AML-193 (cell line): ENCODE measurements at regions not wholly inside any gene's neighbourhood (a gene's known extent, or its start where the extent isn't known, plus 50 kb on each side); places are given as distances from the start of the nearest gene placed in this dataset.

ENCODE experiments used
- DNase-seq, 2 experiments: peaks; one replicate each; lab custom pipeline; 2025; lab: John Stamatoyannopoulos, UW

DNA sequence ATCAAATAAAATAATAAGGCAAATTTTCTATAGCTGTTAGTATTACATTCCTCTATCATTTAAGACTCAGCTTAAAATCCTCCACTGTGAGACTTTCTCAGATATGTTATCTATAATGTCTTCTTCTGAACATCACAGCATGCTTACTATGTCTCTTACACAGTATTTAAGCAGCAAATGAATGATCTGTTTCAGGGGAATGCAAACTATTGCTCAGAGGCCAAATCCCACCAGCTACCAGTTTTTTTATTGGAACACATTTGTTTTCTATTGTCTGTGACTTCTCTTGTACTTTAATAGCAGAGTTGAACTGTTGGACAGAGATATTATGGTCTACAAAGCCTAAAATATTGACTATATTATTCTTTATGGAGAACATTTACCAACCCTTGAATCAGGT is 59.6 kb downstream of the C3orf38 start:
- DNase-seq: no peak

DNA sequence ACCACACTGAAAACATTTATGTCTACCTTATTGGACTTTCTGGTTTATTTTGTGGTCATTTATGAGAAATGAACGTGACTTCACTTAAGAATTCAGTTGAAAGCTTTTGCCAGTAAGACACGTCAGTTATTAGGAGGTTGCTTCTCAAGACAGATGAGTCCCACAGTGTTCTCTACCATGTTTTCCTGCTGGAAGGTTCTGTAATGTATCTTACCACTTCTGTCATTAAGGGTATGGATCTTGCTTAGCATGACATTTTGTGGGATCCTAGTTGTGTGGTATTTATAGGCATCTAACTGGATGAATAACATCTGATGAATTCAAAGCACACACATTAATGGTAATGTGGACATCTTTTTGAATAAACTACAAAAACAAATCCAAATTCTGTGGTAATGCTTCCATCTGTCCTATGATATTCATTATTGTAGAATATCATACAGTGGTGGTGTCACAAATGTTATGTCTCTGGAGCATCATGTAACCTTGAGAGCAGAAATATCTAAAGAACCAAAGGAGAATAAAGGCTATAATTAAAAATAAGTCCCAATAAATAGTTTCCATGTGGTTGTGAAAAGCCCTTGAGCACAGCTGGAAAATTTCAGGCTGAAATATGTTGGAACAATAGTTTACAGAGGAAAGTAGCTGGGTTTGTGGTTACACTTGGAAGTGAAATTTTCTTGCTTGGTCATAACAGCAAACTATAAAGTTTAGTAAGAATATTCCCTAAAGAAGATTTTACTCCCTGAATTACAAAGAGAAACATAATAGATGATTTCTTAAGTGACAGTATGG is 61.5 kb downstream of the C3orf38 start:
- DNase-seq: no peak

DNA sequence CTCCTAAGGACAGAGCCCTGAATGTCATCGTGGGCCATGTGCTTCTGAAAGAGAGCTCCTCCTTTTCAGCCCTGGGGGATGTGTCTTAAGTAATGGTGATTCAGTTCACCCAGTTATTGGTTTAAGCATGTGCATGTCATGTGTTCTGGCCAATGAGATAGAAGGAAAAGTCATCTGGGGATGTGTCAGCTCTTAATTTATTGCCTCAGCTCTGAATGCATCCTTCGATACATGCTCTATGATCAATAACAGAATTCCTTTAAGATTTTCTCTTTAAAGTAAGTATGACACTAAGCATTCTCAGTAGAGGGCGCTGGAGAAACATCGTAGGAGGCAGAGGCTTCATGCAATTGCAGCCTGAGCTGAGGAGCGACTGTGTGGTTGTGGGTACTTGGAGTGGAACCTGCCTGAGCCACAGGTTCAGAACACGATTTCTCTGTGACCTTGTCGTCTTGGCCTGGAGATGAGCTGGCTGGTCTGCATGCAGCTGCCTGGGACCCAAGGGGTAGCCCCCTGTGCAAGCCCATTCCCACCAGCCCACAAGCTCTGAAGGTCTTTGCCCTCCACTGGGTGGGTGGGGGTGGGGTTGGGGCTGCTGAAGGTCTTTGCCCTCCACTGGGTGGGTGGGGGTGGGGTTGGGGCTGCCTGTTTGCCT is 69.5 kb downstream of the C3orf38 start:
- DNase-seq: peak; percentile 50 to 70

DNA sequence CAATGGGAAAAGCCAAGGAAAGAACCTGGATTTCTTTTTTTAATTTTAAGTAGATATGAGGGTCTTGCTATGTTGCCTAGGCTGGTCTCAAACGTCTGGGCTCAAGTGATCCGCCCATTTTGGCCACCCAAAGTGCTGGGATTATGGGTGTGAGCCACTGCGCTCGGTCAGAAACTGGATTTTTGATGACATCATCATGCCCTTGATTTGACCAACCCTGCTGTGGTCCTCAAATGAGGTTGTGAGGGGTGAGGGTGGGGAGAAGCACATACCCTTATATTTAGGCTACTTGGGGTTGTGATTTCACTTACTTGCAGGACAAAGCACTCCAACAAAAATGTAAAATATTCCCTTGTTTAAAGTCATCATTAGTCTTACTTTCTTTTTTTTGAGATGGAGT is 70.4 kb downstream of the C3orf38 start:
- DNase-seq: no peak

DNA sequence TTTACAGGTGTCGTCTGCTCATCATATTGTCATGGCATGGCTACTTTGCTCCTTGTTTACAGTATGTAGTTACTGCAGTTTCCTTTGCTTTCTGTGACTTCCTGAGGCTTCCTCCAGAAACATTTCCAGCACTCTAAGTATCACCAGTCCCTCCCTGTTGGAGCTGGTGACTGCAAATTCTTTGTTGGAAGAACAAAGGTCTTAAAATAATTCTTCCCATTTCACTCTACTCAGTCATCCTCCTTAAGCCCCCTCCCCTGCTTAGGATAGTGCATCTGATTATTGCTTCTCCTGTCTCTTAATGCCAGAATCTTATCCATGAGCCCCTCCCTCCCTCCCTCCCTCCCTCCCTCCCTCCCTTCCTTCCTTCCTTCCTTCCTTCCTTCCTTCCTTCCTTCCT is 72.0 kb downstream of the C3orf38 start:
- DNase-seq: no peak

DNA sequence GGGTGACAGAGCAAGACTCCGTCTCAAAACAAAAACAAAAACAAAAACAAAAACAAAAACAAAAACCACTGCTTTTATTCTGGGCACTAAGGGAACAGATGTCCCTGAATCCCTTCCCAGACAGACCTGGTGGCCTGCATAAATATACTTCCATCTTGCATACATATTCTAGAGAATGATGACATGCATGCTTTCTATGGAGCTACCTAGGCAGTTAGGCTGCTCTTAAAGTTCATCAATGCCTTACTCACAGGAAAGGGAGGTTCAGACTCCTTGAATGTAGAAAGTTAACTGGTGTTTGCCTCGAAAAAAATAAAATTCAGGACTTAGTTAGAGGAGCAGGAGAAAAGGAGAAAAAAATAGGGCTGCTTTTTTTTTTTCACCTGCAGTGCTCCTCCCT is 72.6 kb downstream of the C3orf38 start:
- no peak for DNase-seq

DNA sequence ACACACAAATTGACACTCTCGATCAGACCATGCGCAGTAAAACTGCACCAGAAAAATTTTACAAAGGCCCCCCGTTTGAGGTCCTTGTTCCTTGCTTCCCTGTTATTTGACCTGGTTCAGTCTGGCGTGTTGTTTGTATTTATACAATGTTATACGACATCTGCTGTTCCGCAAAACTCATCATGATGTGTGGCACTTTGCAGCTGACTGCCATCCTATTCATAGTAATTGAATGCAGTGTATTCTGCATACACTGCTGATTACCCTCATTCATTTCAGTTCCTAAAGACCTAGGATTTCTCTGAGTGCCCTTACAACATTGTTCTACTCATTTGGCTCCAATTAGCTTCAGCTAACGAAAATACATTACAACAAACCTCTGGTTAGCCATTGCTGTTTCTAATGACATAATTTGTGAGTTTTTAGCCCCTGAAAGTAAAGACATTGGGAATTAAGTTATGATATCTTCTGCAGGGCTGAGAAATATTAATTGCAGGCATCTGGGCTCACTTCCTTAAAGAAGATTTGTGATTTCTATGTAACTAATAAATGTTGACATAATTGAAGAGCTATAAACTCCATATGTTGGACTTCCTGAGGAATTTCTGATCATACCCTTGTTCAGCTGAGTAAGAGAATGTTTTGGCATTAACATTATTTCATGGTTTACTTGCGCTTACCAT is 75.7 kb downstream of the C3orf38 start:
- no peak for DNase-seq

DNA sequence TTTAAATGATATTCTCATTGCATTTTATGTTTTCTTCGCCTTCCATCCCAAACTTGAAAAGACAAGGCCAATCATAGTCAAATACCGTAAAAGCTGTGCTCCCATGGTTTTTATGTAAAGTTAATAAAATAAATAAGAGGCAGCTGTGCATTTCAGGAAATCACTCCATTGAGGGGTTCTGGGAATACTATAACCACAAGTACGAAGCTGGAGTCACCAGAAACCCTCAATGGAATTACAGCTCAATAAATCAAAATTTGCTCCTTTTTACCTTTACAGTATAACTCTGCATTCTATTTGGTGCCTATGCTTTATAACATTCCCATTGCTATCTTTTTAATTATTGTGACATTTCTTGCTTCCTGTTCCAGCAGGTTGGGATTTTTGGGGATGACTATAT is 77.2 kb downstream of the C3orf38 start:
- DNase-seq: no peak

DNA sequence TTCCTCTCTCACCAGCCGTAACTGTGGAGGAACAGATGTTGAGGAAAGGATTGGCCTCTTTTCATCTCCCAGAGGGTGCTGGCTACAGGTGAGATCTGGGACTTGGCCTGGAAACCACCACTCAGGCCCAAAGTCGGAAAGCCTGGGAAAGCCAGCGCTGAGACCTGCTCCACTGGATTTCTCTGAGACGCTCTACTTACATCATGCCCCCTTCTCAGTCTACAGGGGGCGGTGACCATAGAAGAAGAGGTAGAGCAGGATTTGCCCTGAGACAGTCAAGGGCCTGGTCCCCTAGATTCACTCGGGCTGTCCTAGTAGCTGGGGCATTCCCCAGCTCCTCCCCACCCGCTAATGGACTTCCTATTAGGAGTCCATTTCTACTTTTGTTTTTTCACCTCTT is 80.9 kb downstream of the C3orf38 start:
- no peak for DNase-seq

DNA sequence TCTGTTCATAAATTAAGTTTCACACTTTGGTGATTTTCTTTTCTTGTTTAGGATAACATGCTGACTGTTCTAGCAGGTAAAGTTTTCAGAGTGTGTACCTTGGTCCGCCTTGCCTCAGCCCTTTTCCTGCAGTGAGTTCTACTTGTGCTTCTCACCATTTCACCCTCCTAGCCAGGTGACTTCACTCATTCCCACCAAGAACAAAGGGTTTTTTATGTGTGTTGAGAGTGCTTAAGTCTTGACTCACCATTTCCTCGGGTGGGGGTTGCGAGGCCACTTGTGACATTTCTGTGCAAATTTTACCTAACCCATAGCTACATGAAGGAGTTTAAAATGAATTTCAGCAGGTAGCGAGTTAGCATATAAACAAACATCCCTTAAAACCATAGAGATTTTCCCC is 81.4 kb downstream of the C3orf38 start:
- DNase-seq: no peak

DNA sequence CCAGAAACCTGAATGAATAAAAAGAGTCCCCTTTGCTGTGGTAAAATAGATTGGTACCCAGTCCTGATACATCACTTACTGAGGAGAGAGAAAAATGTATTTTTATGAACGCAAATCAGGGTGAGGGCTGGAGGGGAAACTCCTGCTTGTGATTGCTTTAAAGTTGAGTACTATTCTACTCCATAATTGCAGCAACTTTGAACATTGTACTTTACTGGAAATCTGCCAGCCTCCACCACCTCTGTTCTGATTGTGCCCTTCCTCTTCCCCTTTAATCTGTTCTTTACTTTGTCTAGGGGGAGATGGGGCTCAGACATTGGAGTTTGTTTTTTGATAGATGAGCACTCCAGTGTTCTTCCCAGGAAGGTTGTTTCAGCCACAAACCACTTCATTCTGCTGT is 81.9 kb downstream of the C3orf38 start:
- no peak for DNase-seq

DNA sequence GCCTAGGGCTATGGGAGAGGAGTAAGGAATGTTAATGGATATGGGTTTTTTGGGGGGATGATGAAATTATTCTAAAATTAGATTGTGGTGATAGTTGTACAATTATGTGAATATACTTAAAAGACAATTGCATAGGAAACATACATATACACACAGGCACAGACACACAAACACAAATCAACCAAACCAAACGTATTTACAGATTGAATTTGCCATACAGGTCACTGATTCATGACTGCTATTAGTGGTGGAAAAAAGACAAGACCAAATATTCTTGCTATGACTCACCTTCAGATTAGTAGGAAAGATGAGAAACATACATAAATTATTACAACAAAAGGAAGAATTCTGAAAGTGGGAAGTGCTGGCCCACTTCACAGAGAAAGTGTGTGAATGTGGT is 85.3 kb downstream of the C3orf38 start:
- DNase-seq: no peak

DNA sequence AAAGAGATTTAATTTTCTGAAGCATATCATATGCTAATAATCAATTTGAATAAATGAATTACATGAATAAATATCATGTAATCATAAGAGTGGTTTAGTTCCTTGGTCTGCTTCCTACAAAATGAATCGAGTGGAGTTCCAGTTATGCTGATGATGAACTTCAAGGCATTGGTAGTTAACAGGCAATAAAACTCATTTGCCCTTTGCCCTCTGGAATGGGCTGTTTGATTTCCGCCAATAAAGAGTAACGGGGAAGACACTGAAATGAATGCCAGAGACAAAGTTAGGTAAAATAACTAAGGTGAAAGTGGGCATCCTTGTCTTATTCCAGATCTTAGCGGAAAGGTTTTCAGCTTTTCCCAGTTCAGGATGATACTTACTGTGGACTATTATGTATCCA is 90.1 kb downstream of the C3orf38 start:
- no peak for DNase-seq

DNA sequence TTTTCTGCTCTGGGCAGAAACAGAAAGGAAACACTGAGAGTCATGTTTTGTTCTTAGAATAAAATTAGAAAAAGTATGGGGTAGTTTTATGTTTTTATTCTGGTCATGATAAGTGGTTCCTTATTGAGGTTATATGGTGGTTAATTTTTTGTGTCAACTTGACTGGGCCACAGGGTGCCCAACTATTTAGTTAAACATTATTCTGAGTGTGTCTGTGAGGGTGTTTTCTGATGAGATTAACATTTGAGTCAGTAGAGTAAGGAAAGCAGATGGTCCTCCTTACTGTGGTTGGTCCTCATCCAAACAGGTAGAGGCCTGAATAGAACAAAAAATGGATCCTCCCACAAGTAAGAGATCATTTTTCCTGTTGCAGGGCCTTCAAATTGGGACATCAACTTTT is 98.9 kb downstream of the C3orf38 start:
- no peak for DNase-seq

DNA sequence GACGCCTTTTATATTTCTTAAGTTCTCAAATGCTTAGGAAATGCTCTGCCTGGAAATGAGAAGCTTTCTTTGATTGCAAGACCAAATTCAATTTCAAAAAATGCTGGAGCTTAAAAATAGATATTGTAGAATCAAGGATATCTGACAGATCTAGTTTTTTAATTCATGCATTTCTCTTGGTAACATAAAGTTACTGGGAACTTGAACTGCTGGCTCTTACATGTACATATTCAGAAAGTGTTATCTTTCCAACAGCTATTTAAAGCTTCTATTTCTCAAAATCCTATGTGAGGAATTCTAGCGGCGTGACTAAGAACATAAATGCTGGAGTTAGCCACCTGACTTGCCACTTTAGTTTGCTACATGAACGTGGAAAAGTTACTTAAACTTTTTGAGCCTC is 109.3 kb downstream of the C3orf38 start:
- no peak for DNase-seq

DNA sequence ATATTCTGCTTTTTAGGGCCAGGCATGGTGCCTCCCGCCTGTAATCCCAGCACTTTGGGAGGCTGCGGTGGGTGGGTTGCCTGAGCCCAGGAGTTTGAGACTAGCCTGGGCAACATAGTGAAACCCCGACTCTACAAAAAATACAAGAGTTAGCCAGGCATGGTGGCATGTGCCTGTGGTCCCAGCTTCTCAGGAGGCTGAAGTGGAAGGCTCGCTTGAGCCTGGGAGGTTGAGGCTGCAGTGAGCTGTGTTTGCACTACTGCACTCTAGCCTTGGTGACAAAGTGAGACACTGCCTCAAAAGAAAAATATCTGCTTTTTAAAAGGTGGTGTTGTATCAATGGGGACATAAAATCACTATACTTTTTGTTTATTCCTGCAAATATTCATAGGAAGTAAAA is 112.8 kb downstream of the C3orf38 start:
- DNase-seq: no peak

DNA sequence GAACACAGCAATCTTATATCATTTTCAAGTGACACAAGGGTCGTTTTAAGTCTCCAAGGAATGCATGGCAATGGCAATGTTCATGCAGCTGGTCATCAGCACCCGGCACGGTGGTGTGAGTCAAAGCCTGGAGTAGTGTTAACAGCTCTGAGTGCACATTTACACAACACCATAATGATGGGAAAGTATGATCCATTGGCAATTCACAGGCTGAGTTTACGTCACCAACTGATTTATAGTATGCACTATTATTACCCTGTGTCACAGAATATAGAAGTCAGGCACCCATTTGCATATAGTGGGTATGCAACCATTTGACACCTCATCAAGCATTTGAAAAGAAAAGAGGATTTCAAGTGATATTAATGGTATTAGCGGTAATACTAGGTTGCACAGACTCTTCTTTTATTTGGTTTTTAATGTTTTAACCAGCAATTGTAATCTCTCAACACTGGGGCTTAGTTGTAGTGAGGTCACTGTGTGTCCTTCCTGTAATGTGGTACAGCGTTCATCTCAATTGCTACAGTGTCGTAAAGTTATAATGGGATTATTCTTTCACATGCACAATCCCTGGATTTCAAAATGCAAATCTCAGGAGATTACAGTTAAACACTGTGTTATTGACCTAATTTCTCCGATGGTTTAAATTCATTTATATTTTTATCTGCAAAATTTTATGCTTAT is 113.8 kb downstream of the C3orf38 start:
- DNase-seq: no peak

DNA sequence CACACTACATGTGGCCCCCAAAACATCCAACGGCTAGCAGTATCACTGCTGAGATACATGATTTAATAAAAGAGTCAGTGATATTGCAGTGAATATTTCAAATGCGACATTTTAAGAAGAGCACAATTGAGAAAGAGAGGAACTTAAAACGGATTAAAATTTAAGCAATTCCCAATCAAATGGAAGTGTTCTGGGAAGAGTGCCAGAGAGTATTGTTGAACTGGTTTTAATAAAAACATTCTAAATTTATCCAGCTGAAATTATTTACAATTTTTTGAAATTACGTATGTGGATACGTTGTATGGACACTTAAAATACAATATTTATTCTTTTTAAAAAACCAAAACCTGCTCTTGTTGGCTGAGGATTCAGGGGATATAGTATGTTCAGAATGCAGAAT is 117.7 kb downstream of the C3orf38 start:
- no peak for DNase-seq

DNA sequence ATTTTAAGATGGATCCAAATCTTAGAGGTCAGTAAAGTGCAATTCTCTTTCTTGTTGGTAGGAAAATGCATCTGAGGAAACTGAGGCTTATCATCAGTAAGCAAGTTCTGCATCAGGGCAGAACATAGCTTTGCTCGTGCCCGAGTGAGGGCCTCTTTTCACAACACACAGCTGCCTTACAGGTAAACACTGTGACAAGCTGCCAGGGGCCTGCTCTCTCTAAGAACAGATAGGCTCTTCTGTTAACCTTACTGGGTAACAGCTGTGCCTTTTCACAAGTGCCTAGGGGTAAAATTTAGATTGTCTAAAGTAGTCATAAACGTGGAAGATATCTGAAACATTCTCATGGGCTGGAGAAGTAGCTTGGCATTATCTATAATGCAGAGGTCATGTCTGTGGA is 118.1 kb downstream of the C3orf38 start:
- no peak for DNase-seq

DNA sequence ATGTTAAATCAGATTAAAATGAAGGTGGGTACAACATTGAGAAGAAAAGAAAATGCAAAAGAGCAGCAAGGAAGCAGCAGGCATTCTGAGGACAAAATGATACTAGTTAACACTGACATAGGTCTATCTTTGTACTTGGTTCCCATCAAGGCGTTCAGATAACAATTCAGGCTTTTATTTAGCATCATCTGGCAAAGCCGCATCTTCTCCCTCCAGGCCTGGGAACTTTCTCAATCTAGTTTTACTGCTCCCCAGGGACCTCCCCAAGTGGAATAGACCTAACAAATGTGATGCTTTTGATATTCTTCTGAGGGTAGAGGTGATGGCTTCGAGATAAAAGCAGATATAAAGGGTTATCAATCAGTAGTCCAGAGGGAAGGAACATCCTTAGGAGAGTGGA is 130.6 kb downstream of the C3orf38 start:
- no peak for DNase-seq

DNA sequence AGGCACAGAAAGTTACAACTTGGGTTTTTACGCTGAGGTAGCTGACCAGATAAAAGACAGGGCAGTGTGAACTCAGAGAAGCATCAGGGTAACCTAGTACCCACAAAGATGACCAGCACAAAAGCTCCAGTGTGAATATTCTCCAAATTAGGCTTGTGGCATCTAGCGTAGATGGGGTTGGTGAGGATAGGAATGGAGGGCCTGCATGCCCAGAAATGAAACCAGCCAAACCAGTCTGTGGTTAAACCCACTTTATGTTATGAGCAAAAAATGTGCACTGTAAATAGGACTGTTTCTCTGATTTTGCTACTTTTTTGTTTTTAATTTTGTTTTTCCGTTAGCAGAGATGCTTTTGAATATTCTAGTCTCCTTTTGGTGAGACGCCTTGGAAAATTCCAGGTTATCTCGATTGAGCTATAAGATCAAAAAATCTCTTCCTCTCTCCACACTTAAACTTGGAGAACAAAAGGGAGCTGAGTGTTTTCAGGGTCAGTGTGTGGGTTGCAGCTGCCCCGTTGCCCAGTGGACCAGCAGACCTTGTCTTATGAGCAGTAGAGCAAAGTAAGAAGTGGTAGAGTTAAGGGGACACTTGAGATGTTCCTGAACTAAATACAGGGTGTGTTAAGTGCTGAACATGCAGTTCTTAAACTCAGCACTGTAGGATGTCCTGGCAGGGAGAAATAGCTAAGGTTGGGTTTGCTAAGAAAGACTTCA is 132.9 kb downstream of the C3orf38 start:
- DNase-seq: no peak

DNA sequence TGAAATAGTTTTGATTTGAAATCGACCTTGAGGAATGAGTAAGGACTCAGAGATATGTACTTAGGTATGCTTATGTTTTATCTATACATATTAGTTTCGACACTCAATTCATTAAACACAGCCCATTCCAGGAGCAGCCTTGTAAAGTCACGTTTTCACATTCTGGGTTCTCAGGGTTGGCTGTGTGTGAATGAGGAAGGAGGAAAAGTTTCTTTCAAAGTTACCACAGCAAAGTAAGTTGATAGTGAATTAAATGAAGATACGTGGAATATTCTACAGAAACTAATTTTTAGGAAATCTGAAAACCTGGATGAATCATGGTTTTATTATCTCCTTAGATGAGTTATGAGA is 133.5 kb downstream of the C3orf38 start:
- no peak for DNase-seq
